HepG2 (cell line): ENCODE measurements at regions not wholly inside any gene's neighbourhood (a gene's known extent, or its start where the extent isn't known, plus 50 kb on each side); places are given as distances from the start of the nearest gene placed in this dataset.

ENCODE experiments used
- ATAC-seq: fragments of 200-7000 bp; cut with Tn5 transposase; 3 replicates; pipeline ENCODE4 v1.9.1; 2020; ENCODE audit warnings: mild to moderate bottlenecking, moderate library complexity
- BruUV-seq: library from RNA; stranded (reverse); fragments of 400-500 nt; replicated peaks from 2 replicates; lab custom pipeline; 2021; lab: Mats Ljungman, UMichigan
- CTCF ChIA-PET: fragments of 300-600 bp; formaldehyde crosslinking; extraction: SDS; loops from one replicate; lab custom pipeline; 2021; ENCODE audit warnings: low total read pairs, inconsistent platforms, low intra/inter-chr PET ratio; lab: Yijun Ruan, JAX
- POLR2A ChIA-PET: fragments of 350-600 bp; sonication (Branson Sonifier 250); formaldehyde crosslinking; loops from one replicate; lab custom pipeline; 2020; ENCODE audit warnings: antibody characterized with exemption, inconsistent platforms; lab: Yijun Ruan, JAX
- DNase-seq: peaks from one replicate; pipeline ENCODE4 v3.0.0-alpha.2; 2015; ENCODE audit warnings: low spot score
- FAIRE-seq: peaks from 3 replicates; lab custom pipeline; 2011; peaks lifted over from hg19 to GRCh38; lab: Jason Lieb, UNC
- H2AFZ ChIP-seq: one replicate; pipeline ENCODE4 v1.6.1; 2011; ENCODE audit warnings: low read length, inconsistent platforms
- H3K27ac ChIP-seq: fragments of 300-600 bp; 3 replicates; pipeline ENCODE4 v1.8.0; 2011; ENCODE audit warnings: mixed run types, mild to moderate bottlenecking, mixed read lengths, low read length, inconsistent platforms; ENCODE audit not compliant: insufficient read depth; ENCODE audit errors: extremely low read length
- H3K27me3 ChIP-seq, 2 experiments: fragments of 200-600 bp in 1 of 2; 2 replicates in 1 of 2; 3 replicates in 1 of 2; pipeline versions ENCODE4 v1.6.0 to v1.8.0; 2011; ENCODE audit warnings: low read length in 2 of 2, mild to moderate bottlenecking in 2 of 2, moderate library complexity in 2 of 2, inconsistent platforms in 1 of 2; ENCODE audit not compliant: insufficient read depth in 2 of 2, control insufficient read depth in 1 of 2
- H3K36me3 ChIP-seq, 2 experiments: fragments of 200-600 bp in 1 of 2; replicated peaks in 1 of 2; 2 replicates in 1 of 2; 3 replicates in 1 of 2; pipeline versions ENCODE4 v1.5.1 to v1.8.0; 2011; ENCODE audit warnings: low read length in 2 of 2, inconsistent platforms in 1 of 2; ENCODE audit not compliant: insufficient read depth in 2 of 2, control insufficient read depth in 1 of 2
- H3K4me1 ChIP-seq: 2 replicates; pipeline ENCODE4 v1.5.1; 2012; ENCODE audit warnings: low read length, inconsistent platforms; ENCODE audit not compliant: insufficient read depth
- H3K4me2 ChIP-seq: 2 replicates; pipeline ENCODE4 v1.6.0; 2011; ENCODE audit warnings: low read depth, low read length, inconsistent platforms
- H3K4me3 ChIP-seq, 3 experiments: fragments of 200-600 bp in 1 of 3; sonication (generic), shearing (Covaris generic) in 1 of 3; replicated peaks in 1 of 3; 2 replicates each; pipeline ENCODE4 v1.5.1; 2011 to 2016; ENCODE audit warnings: low read length in 3 of 3, inconsistent platforms in 2 of 3, low read depth in 2 of 3, mild to moderate bottlenecking in 2 of 3, control low read depth in 1 of 3, mixed read lengths in 1 of 3; ENCODE audit not compliant: insufficient read depth in 1 of 3
- H3K79me2 ChIP-seq: one replicate; pipeline ENCODE4 v1.6.1; 2011; ENCODE audit warnings: low read length, inconsistent platforms; ENCODE audit not compliant: insufficient read depth
- H3K9ac ChIP-seq: 2 replicates; pipeline ENCODE4 v1.6.0; 2011; ENCODE audit warnings: mild to moderate bottlenecking, low read depth, low read length, inconsistent platforms; ENCODE audit not compliant: insufficient read depth
- H3K9me3 ChIP-seq: 2 replicates; pipeline ENCODE4 v1.5.1; 2012; ENCODE audit warnings: mild to moderate bottlenecking, low read length
- H4K20me1 ChIP-seq: 2 replicates; pipeline ENCODE4 v1.6.0; 2011; ENCODE audit warnings: inconsistent platforms, mild to moderate bottlenecking, low read length, moderate library complexity; ENCODE audit not compliant: insufficient read depth
- AHR ChIP-seq: IDR thresholded peaks from 2 replicates; pipeline ENCODE4 v1.6.1; 2018; ENCODE audit warnings: missing genetic modification reagents, missing compliant biosample characterization
- CHD4 ChIP-seq: fragments of 200-600 bp; sonication (generic); IDR thresholded peaks from 2 replicates; pipeline ENCODE4 v1.7.0; 2017; ENCODE audit warnings: mild to moderate bottlenecking, low read length, borderline replicate concordance
- HNF1B ChIP-seq: sonication (generic); formaldehyde crosslinking; IDR thresholded peaks from 2 replicates; pipeline ENCODE4 v1.5.1; 2020; ENCODE audit warnings: mild to moderate bottlenecking, moderate library complexity, missing genetic modification reagents
- MIXL1 ChIP-seq: IDR thresholded peaks from 2 replicates; pipeline ENCODE4 v1.6.1; 2016
- MLLT10 ChIP-seq: sonication (generic); formaldehyde crosslinking; IDR thresholded peaks from 2 replicates; pipeline ENCODE4 v1.4.0; 2020; ENCODE audit warnings: missing genetic modification reagents
- NCOA1 ChIP-seq: sonication (generic); formaldehyde crosslinking; IDR thresholded peaks from 2 replicates; pipeline ENCODE4 v1.9.0; 2021; ENCODE audit warnings: missing genetic modification reagents
- RELA ChIP-seq: sonication (generic); formaldehyde crosslinking; IDR thresholded peaks from 2 replicates; pipeline ENCODE4 v1.4.0; 2020; ENCODE audit warnings: missing genetic modification reagents
- SNAI1 ChIP-seq: sonication (generic); formaldehyde crosslinking; IDR thresholded peaks from 2 replicates; pipeline ENCODE4 v1.5.0; 2020; ENCODE audit warnings: mild to moderate bottlenecking, missing genetic modification reagents, borderline replicate concordance
- SOX5 ChIP-seq: IDR thresholded peaks from 2 replicates; pipeline ENCODE4 v1.6.1; 2016; ENCODE audit warnings: borderline replicate concordance
- SP2 ChIP-seq: sonication (generic); formaldehyde crosslinking; IDR thresholded peaks from 2 replicates; pipeline ENCODE4 v1.5.1; 2020; ENCODE audit warnings: mild to moderate bottlenecking, missing genetic modification reagents
- THAP7 ChIP-seq: sonication (generic); formaldehyde crosslinking; IDR thresholded peaks from 2 replicates; pipeline ENCODE4 v1.8.1; 2023; ENCODE audit warnings: mild to moderate bottlenecking, missing genetic modification reagents
- ZNF367 ChIP-seq: sonication (generic); formaldehyde crosslinking; IDR thresholded peaks from 2 replicates; pipeline ENCODE4 v1.4.0; 2020; ENCODE audit warnings: missing genetic modification reagents, borderline replicate concordance
- ZNF431 ChIP-seq: sonication (generic); formaldehyde crosslinking; IDR thresholded peaks from 2 replicates; pipeline ENCODE4 v1.9.0; 2022; ENCODE audit warnings: missing genetic modification reagents, low read depth, mild to moderate bottlenecking, borderline replicate concordance
- ZNF572 ChIP-seq: sonication (generic); formaldehyde crosslinking; IDR thresholded peaks from 2 replicates; pipeline ENCODE4 v1.5.1; 2020; ENCODE audit warnings: mild to moderate bottlenecking, missing genetic modification reagents
- ZNF768 ChIP-seq: sonication (generic); formaldehyde crosslinking; IDR thresholded peaks from 2 replicates; pipeline ENCODE4 v1.4.0; 2020; ENCODE audit warnings: missing genetic modification reagents
- ZNF891 ChIP-seq: sonication (generic); formaldehyde crosslinking; IDR thresholded peaks from 2 replicates; pipeline ENCODE4 v1.5.0; 2020; ENCODE audit warnings: mild to moderate bottlenecking, missing genetic modification reagents
- WGBS: methylation state at CpG from one replicate; pipeline ENCODE4 v1.1.6; 2017; ENCODE audit warnings: low lambda C conversion rate; 5-methylcytosine and 5-hydroxymethylcytosine counted together
- in situ Hi-C: cut with HindIII; loops from 2 replicates; pipeline ENCODE4 v1.10.0; 2017; ENCODE audit warnings: low pct_unique_long_range_greater_than_20kb; ENCODE audit not compliant: extremely low pct_ligation_motif_present
- intact Hi-C: fragments of 100-400 bp; cut with micrococcal nuclease; formaldehyde crosslinking; loops from one replicate; pipeline ENCODE4 v1.10.0; 2022; ENCODE audit not compliant: unreplicated experiment
- TF ChIP-seq, protein P1 (sequence below): IDR thresholded peaks from 2 replicates; pipeline ENCODE4 v1.6.1; 2016; ENCODE audit warnings: low read depth, missing genetic modification reagents, missing compliant biosample characterization

DNA sequence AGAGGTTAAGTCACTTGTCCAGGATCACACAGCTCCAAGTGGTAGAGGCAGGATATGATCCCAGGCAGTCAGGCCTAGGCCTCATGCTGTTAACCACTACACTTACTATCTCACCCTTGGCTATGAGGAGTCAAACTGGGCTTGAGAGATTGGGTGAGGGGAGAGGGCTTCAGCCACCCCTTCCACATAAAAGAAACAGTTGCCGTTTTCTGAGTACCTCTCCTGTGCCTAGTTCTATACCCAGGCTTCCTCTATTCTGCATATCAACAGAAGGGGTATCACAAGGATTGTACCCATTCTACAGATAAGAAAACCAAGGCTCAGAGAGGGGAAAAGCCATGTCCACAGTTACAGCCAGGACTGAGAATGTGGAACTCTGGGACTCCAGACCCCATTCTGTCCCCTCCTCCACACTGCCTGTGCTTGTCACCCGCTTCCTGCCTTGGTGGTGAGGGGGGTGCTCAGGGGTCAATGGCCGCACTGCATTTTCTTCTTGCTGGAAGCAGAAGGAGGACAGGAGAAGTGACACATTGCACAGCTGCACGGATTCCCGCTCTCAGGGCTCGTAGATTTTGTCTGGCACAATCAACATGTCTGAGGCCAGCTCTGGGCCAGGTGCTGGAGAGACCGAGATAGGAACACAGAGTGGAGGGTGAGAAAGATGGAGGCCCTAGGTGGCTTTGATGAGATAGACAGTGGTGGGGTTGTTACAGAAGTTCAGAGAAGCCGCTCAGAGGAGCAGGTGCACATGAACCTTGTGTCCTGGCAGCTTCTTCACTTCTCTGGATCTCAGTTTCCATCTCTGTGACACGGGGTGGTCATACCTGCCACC, 108.4 kb upstream of the PTPN1 start:
- in situ Hi-C loops, result loop anchor here (5.0 kb wide), 2 partner anchors 60 to 110 kb away; no protein-coding TSS in a partner anchor
- no TSS peak for BruUV-seq
- Histone ChIP-seq H3K9ac (0 out of 2 replicates have a peak overlapping the region, but pooled peaks have one; percentile 65), H2AFZ (no peak overlapping the region), H3K36me3 (no peaks in the 10 kb centered on the region), H3K4me1 (peaks cover 100% of the 10 kb centered on the region), H3K9me3 (no peaks in the 10 kb centered on the region), H3K4me3 (no peak overlapping the region), H3K27me3 (no peaks in the 10 kb centered on the region), H3K27ac (peak overlapping the region; percentile 91), H4K20me1 (no peaks in the 10 kb centered on the region), H3K4me2 (no peak overlapping the region; the same call in 1 of the 2 replicates), H3K79me2 (no peaks in the 10 kb centered on the region)
- no peak for DNase-seq
- ATAC-seq, result no peak
- WGBS, result 85% methylated on average over 9 of the region's 9 CpGs
- POLR2A ChIA-PET, result interaction anchor here (0.9 to 9.9 kb wide), 24 partner anchors 12 to 216 kb away, joined by 3 to 299 read pairs (median 15); partner anchors contain the start of gene CEBPB
- intact Hi-C loops, result loop anchor here (5.0 kb wide), 1 partner anchor 35 kb away; no protein-coding TSS in a partner anchor
- FAIRE-seq, result no peak
- CTCF ChIA-PET, result no interaction called here
- TF ChIP-seq SNAI1 (CRISPR knock-in tag) (no peak), SP2 (CRISPR knock-in tag) (peak; percentile 29; the same call in 1 of the 2 replicates), AHR (CRISPR knock-in tag) (no peak), ZNF431 (CRISPR knock-in tag) (0 out of 2 replicates have a peak, but pooled peaks have one; percentile 27), ZNF891 (peak; percentile 72; the same call in 1 of the 2 replicates), RELA (CRISPR knock-in tag) (0 out of 2 replicates have a peak, but pooled peaks have one; percentile 19), SOX5 (CRISPR knock-in tag) (no peak), MLLT10 (CRISPR knock-in tag) (no peak), ZNF572 (CRISPR knock-in tag) (peak; percentile 81; the same call in 1 of the 2 replicates), MIXL1 (CRISPR knock-in tag) (0 out of 2 replicates have a peak, but pooled peaks have one; percentile 5), ZNF367 (CRISPR knock-in tag) (no peak), ZNF768 (peak; percentile 94), HNF1B (CRISPR knock-in tag) (peak; percentile 53; the same call in 1 of the 2 replicates), THAP7 (CRISPR knock-in tag) (no peak), NCOA1 (CRISPR knock-in tag) (peak; percentile 58; the same call in 1 of the 2 replicates), CHD4 (peak; percentile 98)
- TF ChIP-seq, protein P1, sequence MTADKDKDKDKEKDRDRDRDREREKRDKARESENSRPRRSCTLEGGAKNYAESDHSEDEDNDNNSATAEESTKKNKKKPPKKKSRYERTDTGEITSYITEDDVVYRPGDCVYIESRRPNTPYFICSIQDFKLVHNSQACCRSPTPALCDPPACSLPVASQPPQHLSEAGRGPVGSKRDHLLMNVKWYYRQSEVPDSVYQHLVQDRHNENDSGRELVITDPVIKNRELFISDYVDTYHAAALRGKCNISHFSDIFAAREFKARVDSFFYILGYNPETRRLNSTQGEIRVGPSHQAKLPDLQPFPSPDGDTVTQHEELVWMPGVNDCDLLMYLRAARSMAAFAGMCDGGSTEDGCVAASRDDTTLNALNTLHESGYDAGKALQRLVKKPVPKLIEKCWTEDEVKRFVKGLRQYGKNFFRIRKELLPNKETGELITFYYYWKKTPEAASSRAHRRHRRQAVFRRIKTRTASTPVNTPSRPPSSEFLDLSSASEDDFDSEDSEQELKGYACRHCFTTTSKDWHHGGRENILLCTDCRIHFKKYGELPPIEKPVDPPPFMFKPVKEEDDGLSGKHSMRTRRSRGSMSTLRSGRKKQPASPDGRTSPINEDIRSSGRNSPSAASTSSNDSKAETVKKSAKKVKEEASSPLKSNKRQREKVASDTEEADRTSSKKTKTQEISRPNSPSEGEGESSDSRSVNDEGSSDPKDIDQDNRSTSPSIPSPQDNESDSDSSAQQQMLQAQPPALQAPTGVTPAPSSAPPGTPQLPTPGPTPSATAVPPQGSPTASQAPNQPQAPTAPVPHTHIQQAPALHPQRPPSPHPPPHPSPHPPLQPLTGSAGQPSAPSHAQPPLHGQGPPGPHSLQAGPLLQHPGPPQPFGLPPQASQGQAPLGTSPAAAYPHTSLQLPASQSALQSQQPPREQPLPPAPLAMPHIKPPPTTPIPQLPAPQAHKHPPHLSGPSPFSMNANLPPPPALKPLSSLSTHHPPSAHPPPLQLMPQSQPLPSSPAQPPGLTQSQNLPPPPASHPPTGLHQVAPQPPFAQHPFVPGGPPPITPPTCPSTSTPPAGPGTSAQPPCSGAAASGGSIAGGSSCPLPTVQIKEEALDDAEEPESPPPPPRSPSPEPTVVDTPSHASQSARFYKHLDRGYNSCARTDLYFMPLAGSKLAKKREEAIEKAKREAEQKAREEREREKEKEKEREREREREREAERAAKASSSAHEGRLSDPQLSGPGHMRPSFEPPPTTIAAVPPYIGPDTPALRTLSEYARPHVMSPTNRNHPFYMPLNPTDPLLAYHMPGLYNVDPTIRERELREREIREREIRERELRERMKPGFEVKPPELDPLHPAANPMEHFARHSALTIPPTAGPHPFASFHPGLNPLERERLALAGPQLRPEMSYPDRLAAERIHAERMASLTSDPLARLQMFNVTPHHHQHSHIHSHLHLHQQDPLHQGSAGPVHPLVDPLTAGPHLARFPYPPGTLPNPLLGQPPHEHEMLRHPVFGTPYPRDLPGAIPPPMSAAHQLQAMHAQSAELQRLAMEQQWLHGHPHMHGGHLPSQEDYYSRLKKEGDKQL (CRISPR knock-in tag), result 0 out of 2 replicates have a peak, but pooled peaks have one; percentile 15
